ENCODE measurements at regions not wholly inside any gene's neighbourhood (a gene's known extent, or its start where the extent isn't known, plus 50 kb on each side); places are given as distances from the start of the nearest gene placed in this dataset.

DNA sequence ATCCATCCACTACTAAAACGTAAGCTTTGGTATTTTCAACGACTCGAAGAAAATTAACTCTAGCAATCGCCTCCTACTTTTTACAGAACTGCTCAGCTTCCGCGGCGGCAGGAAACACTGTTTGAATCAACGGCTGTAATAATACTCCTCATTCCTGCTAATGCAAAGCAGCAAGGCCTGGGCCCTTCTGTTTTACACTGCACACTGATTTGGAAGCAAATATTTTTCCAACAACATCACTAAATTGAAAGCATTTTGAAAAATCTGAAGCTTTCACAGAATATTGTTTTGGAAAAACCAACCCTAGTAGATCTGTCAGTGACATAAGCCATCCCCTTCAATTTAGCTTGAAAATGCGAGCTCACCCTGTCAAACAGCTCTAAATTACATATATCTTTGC, 261.2 kb downstream of the TXNL1 start:
- ChIA-PET CTCF (interaction anchor here (1.0 kb wide), 1 partner anchor 12 kb away, joined by 3 read pairs; no protein-coding TSS in a partner anchor), POLR2A (no interaction called here)
- Histone ChIP-seq H3K27me3 (ENCODE audit: control insufficient read depth, insufficient read depth, low read length) (no peaks in the 10 kb centered on the region), H3K27ac (ENCODE audit: low read depth, low read length) (no peak overlapping the region), H3K4me3 (ENCODE audit: low read depth, low read length) (no peak overlapping the region), H3K9me3 (ENCODE audit: control insufficient read depth, insufficient read depth, low read length) (no peaks in the 10 kb centered on the region)
- no peak for TF ChIP-seq CTCF (IDR thresholded peaks at IDR 0.05; ENCODE audit: low read depth, low read length)
- no peak for DNase-seq (ENCODE audit: low read depth, low spot score)

DNA sequence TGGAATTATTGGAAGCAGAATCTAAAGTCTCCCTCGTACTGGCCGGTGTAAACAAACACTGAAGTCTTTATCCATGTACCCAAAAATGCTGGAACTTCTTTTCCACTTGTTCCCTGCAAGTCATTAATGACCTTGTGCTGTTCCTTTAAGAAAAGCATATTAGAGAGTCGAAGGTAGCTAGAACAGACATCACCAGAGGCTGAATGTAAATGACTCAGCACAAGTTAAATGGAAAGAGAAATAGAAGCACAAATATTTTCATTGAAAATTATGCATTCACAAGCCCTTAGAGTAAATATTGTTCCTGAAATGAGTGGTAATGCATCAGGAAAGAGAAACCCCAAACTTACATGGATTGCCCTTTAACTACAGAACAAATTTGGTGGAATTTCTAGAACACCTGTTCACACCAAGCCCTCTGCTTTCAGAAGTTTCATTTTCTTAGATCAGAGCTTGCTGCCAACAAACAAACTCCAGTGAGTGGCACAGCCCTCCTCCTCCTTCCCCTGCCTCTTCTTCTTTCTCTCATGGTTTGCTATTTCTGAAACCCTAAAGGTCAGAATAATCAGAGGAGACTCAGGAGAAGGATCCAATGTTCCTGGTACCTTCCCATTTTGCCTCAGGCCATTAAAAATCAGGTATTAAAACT, 264.3 kb downstream of the TXNL1 start:
- POLR2A ChIA-PET: interaction anchor here (0.6 to 1.0 kb wide), 2 partner anchors 32 to 195 kb away, joined by 3 to 4 read pairs; no protein-coding TSS in a partner anchor
- Histone ChIP-seq H3K4me3 (ENCODE audit: low read depth, low read length) (no peak overlapping the region), H3K27ac (ENCODE audit: low read depth, low read length) (peak overlapping the region; percentile 48), H3K9me3 (ENCODE audit: control insufficient read depth, insufficient read depth, low read length) (no peaks in the 10 kb centered on the region), H3K27me3 (ENCODE audit: control insufficient read depth, insufficient read depth, low read length) (no peaks in the 10 kb centered on the region)
- CTCF ChIA-PET: no interaction called here
- no peak for TF ChIP-seq CTCF (IDR thresholded peaks at IDR 0.05; ENCODE audit: low read depth, low read length)
- no peak for DNase-seq (ENCODE audit: low read depth, low spot score)

DNA sequence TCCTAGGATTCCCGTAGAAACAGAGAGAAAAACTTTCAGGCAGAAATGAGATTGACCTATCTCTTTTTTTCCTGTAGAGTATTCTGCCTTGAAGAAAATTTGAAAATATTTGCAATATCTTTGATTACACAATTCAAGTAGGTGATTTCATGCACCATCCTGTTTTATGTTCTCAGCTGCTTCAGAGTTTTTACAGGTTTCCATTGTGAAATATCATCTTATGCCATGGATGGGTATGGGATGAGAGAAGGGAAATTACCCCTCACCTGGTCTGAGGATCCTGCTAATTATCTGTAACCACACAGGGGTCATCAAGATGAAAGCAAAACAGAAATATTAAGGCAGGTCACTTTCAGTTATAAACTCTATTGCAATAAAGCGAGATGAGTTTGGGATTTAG, 264.8 kb downstream of the TXNL1 start:
- Histone ChIP-seq H3K9me3 (ENCODE audit: control insufficient read depth, insufficient read depth, low read length) (no peaks in the 10 kb centered on the region), H3K27me3 (ENCODE audit: control insufficient read depth, insufficient read depth, low read length) (no peaks in the 10 kb centered on the region), H3K4me3 (ENCODE audit: low read depth, low read length) (no peak overlapping the region), H3K27ac (ENCODE audit: low read depth, low read length) (no peak overlapping the region)
- no peak for DNase-seq (ENCODE audit: low read depth, low spot score)
- CTCF ChIA-PET: no interaction called here
- TF ChIP-seq CTCF (IDR thresholded peaks at IDR 0.05; ENCODE audit: low read depth, low read length): no peak
- POLR2A ChIA-PET: interaction anchor here (1.0 kb wide), 1 partner anchor 32 kb away, joined by 3 read pairs; no protein-coding TSS in a partner anchor

DNA sequence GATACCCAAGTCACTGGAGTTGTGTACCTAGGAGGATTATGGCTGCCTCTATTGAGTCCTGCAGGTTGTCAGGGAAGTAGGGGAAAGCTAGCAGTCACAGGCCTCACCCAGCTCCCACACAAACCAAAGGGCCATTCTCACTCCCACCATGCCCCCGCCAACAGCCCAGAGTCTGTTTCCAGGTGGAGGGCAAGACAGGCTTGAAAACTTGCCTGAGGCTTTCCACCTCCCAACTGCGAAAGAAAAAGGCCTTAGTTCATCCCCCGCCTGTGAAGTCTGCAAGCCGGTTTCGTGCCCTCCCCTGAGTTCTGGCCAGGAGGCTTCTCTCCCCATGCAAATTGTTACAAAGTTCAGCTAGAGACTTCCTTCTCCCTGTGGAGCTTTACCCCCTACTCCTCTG, 270.3 kb downstream of the TXNL1 start:
- ChIA-PET POLR2A (no interaction called here), CTCF (no interaction called here)
- Histone ChIP-seq H3K9me3 (ENCODE audit: control insufficient read depth, insufficient read depth, low read length) (no peaks in the 10 kb centered on the region), H3K4me3 (ENCODE audit: low read depth, low read length) (no peak overlapping the region), H3K27ac (ENCODE audit: low read depth, low read length) (no peak overlapping the region), H3K27me3 (ENCODE audit: control insufficient read depth, insufficient read depth, low read length) (no peaks in the 10 kb centered on the region)
- no peak for TF ChIP-seq CTCF (IDR thresholded peaks at IDR 0.05; ENCODE audit: low read depth, low read length)
- DNase-seq (ENCODE audit: low read depth, low spot score): no peak

- no peak overlapping the region for H3K4me3 ChIP-seq (ENCODE audit: low read depth, low read length)
- TF ChIP-seq CTCF (IDR thresholded peaks at IDR 0.05; ENCODE audit: low read depth, low read length): no peak
- no peak for DNase-seq (ENCODE audit: low read depth, low spot score)
- ChIA-PET CTCF (interaction anchor here (1.4 kb wide), 1 partner anchor 217 kb away, joined by 3 read pairs; no protein-coding TSS in a partner anchor), POLR2A (no interaction called here)
- no peaks in the 10 kb centered on the region for H3K27me3 ChIP-seq (ENCODE audit: control insufficient read depth, insufficient read depth, low read length)
- peaks cover 3% of the 10 kb centered on the region; the same call in 1 of the 2 replicates for H3K9me3 ChIP-seq (ENCODE audit: control insufficient read depth, insufficient read depth, low read length)
- no peak overlapping the region for H3K27ac ChIP-seq (ENCODE audit: low read depth, low read length)
Measured at GRCh38 chr18:56358608-56359280, 279.6 kb downstream of the TXNL1 start.

All from AG04450 (cell line).